Uterus (tissue), 2 donors: ENCODE measurements at regions not wholly inside any gene's neighbourhood (a gene's known extent, or its start where the extent isn't known, plus 50 kb on each side); places are given as distances from the start of the nearest gene placed in this dataset.

ENCODE experiments used
- CTCF ChIP-seq, 4 experiments: fragments of 200-600 bp in 2 of 4; fragments of 450-650 bp in 2 of 4; sonication (generic) in 2 of 4; IDR thresholded peaks; one replicate each; pipeline ENCODE4 v1.5.1; 2016 to 2019; ENCODE audit warnings: antibody characterized with exemption in 4 of 4, mild to moderate bottlenecking in 2 of 4, moderate library complexity in 1 of 4
- POLR2A ChIP-seq, 2 donors: fragments of 450-650 bp; IDR thresholded peaks; one replicate each; pipeline ENCODE4 v1.6.1; 2016; ENCODE audit warnings: antibody characterized with exemption in 2 of 2, mild to moderate bottlenecking in 1 of 2, moderate library complexity in 1 of 2

GRCh38 chr1:34372891-34373290 lies 196.2 kb downstream of the C1orf94 start:
- TF ChIP-seq POLR2A (IDR thresholded peaks at IDR 0.05) (no peak), CTCF (IDR thresholded peaks at IDR 0.05) (no peak)
